GM23338 (cell line): ENCODE measurements at regions not wholly inside any gene's neighbourhood (a gene's known extent, or its start where the extent isn't known, plus 50 kb on each side); places are given as distances from the start of the nearest gene placed in this dataset.
A peak's percentile ranks its signal among the peaks of the same experiment; 100 is the strongest.

Experiments used
- ATAC-seq: fragments of 200-7000 bp; cut with Tn5 transposase; 3 replicates; pipeline ENCODE4 v1.9.1; 2020
- DNase-seq: peaks from one replicate; pipeline ENCODE4 v3.0.0-alpha.2; 2015; ENCODE audit warnings: low spot score
- H2AFZ ChIP-seq: fragments of 200-600 bp; sonication (generic); 2 replicates; pipeline ENCODE4 v1.8.0; 2016; ENCODE audit warnings: antibody characterized with exemption, mild to moderate bottlenecking, moderate library complexity
- H3F3A ChIP-seq: fragments of 200-600 bp; sonication (generic); replicated peaks from 2 replicates; pipeline ENCODE4 v1.8.0; 2017; ENCODE audit warnings: antibody characterized with exemption, mixed run types, low read depth
- H3K27ac ChIP-seq: fragments of 200-600 bp; sonication (generic); 2 replicates; pipeline ENCODE4 v1.6.1; 2016; ENCODE audit warnings: low read depth
- H3K27me3 ChIP-seq: fragments of 200-600 bp; sonication (generic); 2 replicates; pipeline ENCODE4 v1.8.0; 2016; ENCODE audit warnings: mild to moderate bottlenecking, mixed run types, moderate library complexity; ENCODE audit not compliant: insufficient read depth
- H3K36me3 ChIP-seq: fragments of 200-600 bp; sonication (generic); 2 replicates; pipeline ENCODE4 v1.8.0; 2016; ENCODE audit warnings: mild to moderate bottlenecking; ENCODE audit not compliant: insufficient read depth
- H3K4me1 ChIP-seq: fragments of 200-600 bp; sonication (generic); 2 replicates; pipeline ENCODE4 v1.8.0; 2016; ENCODE audit warnings: mild to moderate bottlenecking, moderate library complexity; ENCODE audit not compliant: insufficient read depth
- H3K4me2 ChIP-seq: fragments of 200-600 bp; sonication (generic); 2 replicates; pipeline ENCODE4 v1.7.1; 2017; ENCODE audit warnings: mixed run types
- H3K4me3 ChIP-seq: fragments of 200-600 bp; sonication (generic); 2 replicates; pipeline ENCODE4 v1.6.1; 2016; ENCODE audit warnings: mixed run types
- H3K79me2 ChIP-seq: fragments of 200-600 bp; sonication (generic); replicated peaks from 2 replicates; pipeline ENCODE4 v1.8.0; 2017; ENCODE audit warnings: mild to moderate bottlenecking; ENCODE audit not compliant: insufficient read depth
- H3K9me2 ChIP-seq: fragments of 200-600 bp; sonication (generic); 2 replicates; pipeline ENCODE4 v1.8.0; 2017; ENCODE audit not compliant: insufficient read depth
- H4K20me1 ChIP-seq: fragments of 200-600 bp; sonication (generic); replicated peaks from 2 replicates; pipeline ENCODE4 v1.8.0; 2017; ENCODE audit warnings: mild to moderate bottlenecking; ENCODE audit not compliant: insufficient read depth
- H3K27ac Mint-ChIP-seq: 2 replicates; pipeline ENCODE4 v1.8.0; 2020; ENCODE audit warnings: inconsistent platforms, mild to moderate bottlenecking, moderate library complexity, mixed read lengths
- H3K27me3 Mint-ChIP-seq: 3 replicates; pipeline ENCODE4 v1.8.0; 2022; ENCODE audit warnings: low read depth, mild to moderate bottlenecking, moderate library complexity, mixed read lengths, inconsistent platforms; ENCODE audit not compliant: insufficient read depth, poor library complexity
- H3K36me3 Mint-ChIP-seq: 3 replicates; pipeline ENCODE4 v1.8.0; 2021; ENCODE audit warnings: low read depth, mild to moderate bottlenecking, inconsistent platforms, moderate library complexity, mixed read lengths
- H3K4me1 Mint-ChIP-seq: 3 replicates; pipeline ENCODE4 v1.8.0; 2020; ENCODE audit warnings: mild to moderate bottlenecking, inconsistent platforms, mixed read lengths
- H3K4me3 Mint-ChIP-seq: 3 replicates; pipeline ENCODE4 v1.8.0; 2021; ENCODE audit warnings: moderate library complexity, mild to moderate bottlenecking, inconsistent platforms, mixed read lengths
- H3K9me3 Mint-ChIP-seq: 3 replicates; pipeline ENCODE4 v1.8.0; 2020; ENCODE audit warnings: moderate library complexity, mild to moderate bottlenecking, inconsistent platforms, mixed read lengths
- CREB1 ChIP-seq: fragments of 250-450 bp; sonication (Bioruptor Pico); IDR thresholded peaks from 2 replicates; pipeline ENCODE4 v1.5.0; 2020; ENCODE audit warnings: low read depth, mild to moderate bottlenecking, moderate library complexity
- EZH2phosphoT487 ChIP-seq: fragments of 200-600 bp; sonication (generic); IDR thresholded peaks from one replicate; pipeline ENCODE4 v1.8.1; 2018; ENCODE audit warnings: antibody characterized with exemption; ENCODE audit not compliant: unreplicated experiment
- JUNB ChIP-seq: IDR thresholded peaks from one replicate; pipeline ENCODE4 v1.6.1; 2016; ENCODE audit warnings: antibody characterized with exemption; ENCODE audit not compliant: unreplicated experiment
- REST ChIP-seq: IDR thresholded peaks from one replicate; pipeline ENCODE4 v1.6.1; 2018; ENCODE audit warnings: antibody characterized with exemption; ENCODE audit not compliant: unreplicated experiment
- ZNF114 ChIP-seq: fragments of 250-450 bp; sonication (Bioruptor Pico); IDR thresholded peaks from 2 replicates; pipeline ENCODE4 v1.5.0; 2020; ENCODE audit warnings: mild to moderate bottlenecking, moderate library complexity
- ZNF462 ChIP-seq: fragments of 250-450 bp; sonication (Bioruptor Pico); IDR thresholded peaks from 2 replicates; pipeline ENCODE4 v1.5.0; 2020; ENCODE audit warnings: mild to moderate bottlenecking, moderate library complexity

- TF ChIP-seq REST: no peak
Measured at GRCh38 chr6:133590196-133590595, 298.7 kb upstream of the TCF21 start (continued).

GRCh38 chr6:133590814-133591213, 298.1 kb upstream of the TCF21 start:
- peaks cover 4% of the 10 kb centered on the region for H3K4me1 Mint-ChIP-seq
- no peak for DNase-seq
- no peaks in the 10 kb centered on the region for H3K36me3 ChIP-seq
- H3K4me1 ChIP-seq: no peaks in the 10 kb centered on the region
- no peaks in the 10 kb centered on the region for H4K20me1 ChIP-seq
- H3K27ac Mint-ChIP-seq: peak overlapping the region; percentile 36; the same call in 1 of the 2 replicates
- peak overlapping the region; percentile 72; the same call in 1 of the 2 replicates for H2AFZ ChIP-seq
- no peak for ATAC-seq
- no peaks in the 10 kb centered on the region for H3K36me3 Mint-ChIP-seq
- H3K4me3 ChIP-seq: no peak overlapping the region
- no peaks in the 10 kb centered on the region for H3K27me3 Mint-ChIP-seq
- H3K79me2 ChIP-seq: no peaks in the 10 kb centered on the region
- H3K9me3 Mint-ChIP-seq: no peaks in the 10 kb centered on the region
- no peaks in the 10 kb centered on the region for H3K27me3 ChIP-seq
- no peak overlapping the region for H3K27ac ChIP-seq
- no peak overlapping the region for H3K4me3 Mint-ChIP-seq
- no peak overlapping the region for H3K4me2 ChIP-seq
- no peak for TF ChIP-seq ZNF114
- TF ChIP-seq EZH2phosphoT487: no peak
- no peaks in the 10 kb centered on the region for H3K9me2 ChIP-seq
- H3F3A ChIP-seq: no peaks in the 10 kb centered on the region

- Histone ChIP-seq H4K20me1 (no peaks in the 10 kb centered on the region), H3K36me3 (no peaks in the 10 kb centered on the region), H3K4me1 (no peaks in the 10 kb centered on the region), H3K9me2 (no peaks in the 10 kb centered on the region), H3K27me3 (no peaks in the 10 kb centered on the region), H3K4me2 (no peak overlapping the region), H3K79me2 (no peaks in the 10 kb centered on the region), H3K4me3 (no peak overlapping the region), H3F3A (no peaks in the 10 kb centered on the region), H2AFZ (0 out of 2 replicates have a peak overlapping the region, but pooled peaks have one; percentile 30), H3K27ac (no peak overlapping the region)
- ATAC-seq: no peak
- no peak for DNase-seq
- Mint-ChIP-seq H3K36me3 (no peaks in the 10 kb centered on the region), H3K27ac (no peak overlapping the region), H3K4me3 (no peak overlapping the region), H3K4me1 (peaks cover 2% of the 10 kb centered on the region; the same call in 2 of the 3 replicates), H3K9me3 (no peaks in the 10 kb centered on the region), H3K27me3 (no peaks in the 10 kb centered on the region)
- TF ChIP-seq CREB1 (CRISPR knock-in tag): no peak
- TF ChIP-seq ZNF462: no peak
- TF ChIP-seq JUNB: no peak
Measured at GRCh38 chr6:133591275-133591674, 297.6 kb upstream of the TCF21 start.
